Activated CD8-positive, alpha-beta memory T cell treated with anti-CD3 and anti-CD28 coated beads, Interleukin-2, amount 10 ng/mL, durations not matched to agents 7 days and 5 days (primary cell): ENCODE measurements at regions not wholly inside any gene's neighbourhood (a gene's known extent, or its start where the extent isn't known, plus 50 kb on each side); places are given as distances from the start of the nearest gene placed in this dataset.

Source experiments
- ATAC-seq: fragments of 150-1000 bp; cut with Tn5 transposase; one replicate; pipeline ENCODE4 v1.10.0; 2021; ENCODE audit warnings: moderate library complexity
- CTCF ChIA-PET: fragments of 350-600 bp; sonication (Branson Sonifier 250); formaldehyde crosslinking; loops from one replicate; lab custom pipeline; 2021; ENCODE audit warnings: antibody characterized with exemption; lab: Charles Lee
- DNase-seq: peaks from one replicate; pipeline ENCODE4 v3.0.0-alpha.2; 2020
- H3K27ac Mint-ChIP-seq: one replicate; pipeline ENCODE4 v1.8.0; 2021; ENCODE audit warnings: mild to moderate bottlenecking, mixed read lengths
- H3K27me3 Mint-ChIP-seq: one replicate; pipeline ENCODE4 v1.8.0; 2021; ENCODE audit warnings: mixed read lengths
- H3K36me3 Mint-ChIP-seq: one replicate; pipeline ENCODE4 v1.8.0; 2021; ENCODE audit warnings: mild to moderate bottlenecking, mixed read lengths
- H3K4me1 Mint-ChIP-seq: one replicate; pipeline ENCODE4 v1.8.0; 2021; ENCODE audit warnings: mixed read lengths
- H3K4me3 Mint-ChIP-seq: one replicate; pipeline ENCODE4 v1.8.0; 2021; ENCODE audit warnings: mild to moderate bottlenecking, moderate library complexity, mixed read lengths
- H3K9me3 Mint-ChIP-seq: one replicate; pipeline ENCODE4 v1.8.0; 2022; ENCODE audit warnings: low read depth, mixed read lengths

DNA sequence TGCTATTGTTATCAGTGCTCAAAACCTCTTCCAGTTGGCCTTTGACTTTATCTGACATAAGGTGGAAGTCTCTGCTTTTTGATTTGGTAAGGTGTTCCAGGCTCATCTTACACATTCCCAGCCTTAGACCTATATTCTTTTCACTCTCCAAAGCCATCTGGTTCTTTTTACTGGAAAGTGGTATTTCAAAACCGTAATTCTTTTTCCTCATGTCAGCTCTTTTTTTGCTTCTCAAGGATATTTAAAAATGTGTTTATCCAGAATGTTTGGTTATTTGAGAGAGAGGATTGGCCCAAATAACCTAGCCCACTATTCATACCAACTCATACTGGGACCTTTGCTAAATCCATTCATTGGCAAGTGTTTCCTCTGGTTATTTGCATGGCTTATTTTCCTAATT, 411.2 kb upstream of the PIK3C3 start:
- no peak for DNase-seq

DNA sequence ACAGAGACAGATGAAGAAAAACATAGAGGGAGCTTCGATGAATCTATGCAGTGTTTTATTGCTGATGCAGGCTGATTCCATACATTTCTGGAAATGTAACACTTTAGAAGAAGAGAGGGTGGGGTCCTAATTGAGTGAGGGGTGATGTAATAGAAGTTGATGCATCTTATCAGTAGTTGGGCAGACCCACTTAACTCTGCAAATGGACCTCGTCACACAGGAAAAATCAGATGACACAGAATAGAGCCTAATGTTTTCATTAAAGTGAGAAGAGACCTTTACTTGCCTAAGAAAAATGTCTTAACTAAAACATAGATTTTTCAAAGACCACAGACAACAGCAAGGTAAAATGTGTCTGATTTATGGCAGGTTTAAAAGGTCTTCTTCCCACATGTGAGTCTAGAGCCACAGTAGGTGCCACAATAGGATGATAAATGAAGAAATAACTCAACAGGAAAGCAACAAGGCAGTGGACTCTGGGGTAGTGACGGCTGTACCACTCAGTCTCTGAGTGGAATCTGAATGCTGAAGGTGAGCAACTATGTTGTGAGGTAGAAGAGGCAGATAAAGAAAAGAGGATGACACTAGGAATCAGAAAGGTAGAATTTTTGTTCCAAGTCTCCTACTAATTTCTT, 414.7 kb upstream of the PIK3C3 start:
- Mint-ChIP-seq H3K9me3 (no peaks in the 10 kb centered on the region), H3K4me3 (no peak overlapping the region), H3K27me3 (no peaks in the 10 kb centered on the region), H3K4me1 (no peaks in the 10 kb centered on the region), H3K36me3 (no peaks in the 10 kb centered on the region), H3K27ac (no peak overlapping the region)
- DNase-seq = no peak
- no peak for ATAC-seq
- CTCF ChIA-PET = no interaction called here

More for the DNA sequence above, 411.2 kb upstream of the PIK3C3 start:
- CTCF ChIA-PET = no interaction called here
- no peaks in the 10 kb centered on the region for H3K27me3 Mint-ChIP-seq
- H3K27ac Mint-ChIP-seq = no peak overlapping the region
- H3K4me1 Mint-ChIP-seq = no peaks in the 10 kb centered on the region
- no peaks in the 10 kb centered on the region for H3K9me3 Mint-ChIP-seq
- no peak for ATAC-seq
- H3K36me3 Mint-ChIP-seq = no peaks in the 10 kb centered on the region
- no peak overlapping the region for H3K4me3 Mint-ChIP-seq

DNA sequence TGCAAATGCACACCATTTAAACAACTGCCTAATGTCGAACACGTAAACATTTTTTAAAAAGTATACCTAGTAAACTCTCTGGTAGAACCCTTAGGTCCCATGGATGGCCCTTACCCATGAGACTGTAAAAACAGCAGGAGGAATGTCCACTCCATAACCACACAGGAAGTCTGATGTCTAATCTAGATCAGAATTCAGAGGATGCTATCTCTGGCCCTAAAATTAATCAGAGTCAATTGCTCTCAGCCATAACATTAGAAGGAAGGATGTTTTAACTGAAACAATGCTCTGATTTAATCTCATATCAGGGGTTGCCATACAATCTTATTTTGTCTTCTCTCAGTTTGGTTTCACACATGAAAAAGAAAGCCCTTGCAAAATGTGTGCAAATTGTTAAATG, 416.3 kb upstream of the PIK3C3 start:
- ATAC-seq = no peak
- no peak overlapping the region for H3K27ac Mint-ChIP-seq
- no peaks in the 10 kb centered on the region for H3K4me1 Mint-ChIP-seq
- no peaks in the 10 kb centered on the region for H3K27me3 Mint-ChIP-seq
- no peak for DNase-seq
- no peak overlapping the region for H3K4me3 Mint-ChIP-seq
- CTCF ChIA-PET = no interaction called here
- no peaks in the 10 kb centered on the region for H3K36me3 Mint-ChIP-seq
- H3K9me3 Mint-ChIP-seq = no peaks in the 10 kb centered on the region

DNA sequence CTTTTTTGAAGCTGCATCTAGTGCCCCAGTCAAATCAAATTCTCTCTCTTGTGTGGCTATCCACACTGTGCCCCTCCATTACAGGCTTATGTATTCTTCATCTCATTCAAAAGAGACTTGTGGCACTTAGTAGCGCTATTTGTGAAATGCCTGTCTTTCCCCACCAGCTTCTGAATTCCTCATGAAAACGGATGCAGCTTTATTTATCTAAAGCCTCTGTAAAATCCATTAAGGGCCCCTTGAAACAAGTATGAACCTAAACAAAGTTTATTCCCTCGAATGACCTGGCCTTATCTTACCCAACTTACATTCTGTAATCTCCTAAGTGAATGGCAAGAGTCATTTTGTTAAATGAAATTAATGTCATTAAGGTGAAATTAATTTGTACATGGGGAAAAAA, 417.4 kb upstream of the PIK3C3 start:
- CTCF ChIA-PET = no interaction called here
- Mint-ChIP-seq H3K9me3 (no peaks in the 10 kb centered on the region), H3K4me3 (no peak overlapping the region), H3K36me3 (no peaks in the 10 kb centered on the region), H3K27ac (no peak overlapping the region), H3K27me3 (no peaks in the 10 kb centered on the region), H3K4me1 (no peaks in the 10 kb centered on the region)
- ATAC-seq = no peak
- no peak for DNase-seq

DNA sequence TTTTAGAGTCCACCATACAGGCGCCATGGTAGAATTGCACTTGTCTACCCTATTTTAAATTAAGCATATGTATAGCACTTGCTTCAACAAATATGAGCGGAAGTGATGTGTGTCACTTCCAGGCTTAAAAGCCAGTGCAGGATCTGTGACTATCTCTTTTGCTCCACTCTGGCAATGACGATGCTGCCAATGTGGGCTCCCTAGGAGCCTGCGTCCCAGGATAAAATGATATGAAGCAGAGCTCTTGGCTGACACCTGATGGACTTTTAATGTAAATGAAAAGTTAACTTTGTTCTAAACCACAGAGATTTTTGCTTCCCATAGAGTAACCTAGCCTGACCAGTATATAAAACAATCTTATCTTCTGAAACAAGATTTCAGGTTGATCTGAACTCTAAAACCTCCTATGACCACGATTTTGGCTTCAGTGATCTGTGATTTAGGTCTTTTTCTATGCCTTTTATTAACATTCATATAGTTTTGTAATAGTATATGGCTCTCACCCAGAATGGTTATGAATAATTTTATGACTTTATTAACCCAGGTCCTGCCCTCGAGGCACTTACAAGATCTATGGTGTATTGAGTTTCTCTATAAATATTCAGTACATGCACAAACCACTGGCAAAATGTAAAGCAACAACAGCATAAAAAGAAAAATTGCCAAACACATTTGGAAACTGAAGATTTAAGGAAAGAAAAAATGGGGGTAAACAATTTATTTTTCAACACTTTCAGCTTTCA, 422.5 kb upstream of the PIK3C3 start:
- CTCF ChIA-PET = no interaction called here
- no peaks in the 10 kb centered on the region for H3K36me3 Mint-ChIP-seq
- no peaks in the 10 kb centered on the region for H3K27me3 Mint-ChIP-seq
- no peak overlapping the region for H3K4me3 Mint-ChIP-seq
- DNase-seq = no peak
- H3K27ac Mint-ChIP-seq = no peak overlapping the region
- ATAC-seq = no peak
- no peaks in the 10 kb centered on the region for H3K4me1 Mint-ChIP-seq
- H3K9me3 Mint-ChIP-seq = peaks cover 3% of the 10 kb centered on the region

DNA sequence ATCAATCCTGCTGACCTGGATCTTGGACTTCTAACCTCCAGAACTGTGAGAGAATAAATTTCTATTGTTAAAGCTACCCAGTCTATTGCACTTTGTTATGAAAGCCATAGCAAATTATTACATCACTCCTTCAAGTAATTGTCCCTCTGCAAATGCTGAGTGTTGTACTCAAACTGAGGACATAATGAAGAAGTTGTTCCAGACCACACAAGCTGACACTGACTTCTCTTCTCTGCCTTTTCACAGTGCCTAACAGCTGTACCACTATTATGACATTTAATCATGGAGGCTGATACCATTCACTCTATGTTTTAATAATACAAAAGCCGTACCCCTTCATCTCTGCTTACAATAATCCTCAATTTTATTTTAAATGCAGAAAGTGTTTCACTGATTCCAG, 424.1 kb upstream of the PIK3C3 start:
- Mint-ChIP-seq H3K9me3 (peaks cover 3% of the 10 kb centered on the region), H3K27ac (no peak overlapping the region), H3K4me1 (no peaks in the 10 kb centered on the region), H3K36me3 (no peaks in the 10 kb centered on the region), H3K27me3 (no peaks in the 10 kb centered on the region), H3K4me3 (no peak overlapping the region)
- CTCF ChIA-PET = no interaction called here
- no peak for ATAC-seq
- DNase-seq = no peak

DNA sequence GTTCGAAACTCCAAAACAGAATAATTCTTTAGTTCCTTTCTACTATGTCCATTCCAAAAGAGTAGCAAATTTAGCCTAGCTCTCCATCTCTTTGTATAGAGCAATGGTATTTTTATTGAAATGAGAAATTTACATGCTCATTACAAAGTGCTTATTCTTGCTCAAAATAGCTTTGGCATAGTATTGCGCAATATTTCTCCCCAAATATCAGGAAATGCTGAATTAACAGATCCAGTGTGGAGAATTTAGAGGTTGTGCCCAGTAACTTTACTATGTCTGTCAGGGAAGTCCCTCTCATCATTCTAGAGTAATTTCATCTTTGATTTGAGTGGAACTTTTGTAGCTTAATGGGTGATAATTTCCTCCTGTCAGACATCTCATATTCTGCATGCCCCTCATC, 425.9 kb upstream of the PIK3C3 start:
- Mint-ChIP-seq H3K27me3 (no peaks in the 10 kb centered on the region), H3K36me3 (no peaks in the 10 kb centered on the region), H3K4me3 (no peak overlapping the region), H3K4me1 (no peaks in the 10 kb centered on the region), H3K9me3 (peaks cover 3% of the 10 kb centered on the region), H3K27ac (no peak overlapping the region)
- CTCF ChIA-PET = no interaction called here
- ATAC-seq (no peak), DNase-seq (no peak)

DNA sequence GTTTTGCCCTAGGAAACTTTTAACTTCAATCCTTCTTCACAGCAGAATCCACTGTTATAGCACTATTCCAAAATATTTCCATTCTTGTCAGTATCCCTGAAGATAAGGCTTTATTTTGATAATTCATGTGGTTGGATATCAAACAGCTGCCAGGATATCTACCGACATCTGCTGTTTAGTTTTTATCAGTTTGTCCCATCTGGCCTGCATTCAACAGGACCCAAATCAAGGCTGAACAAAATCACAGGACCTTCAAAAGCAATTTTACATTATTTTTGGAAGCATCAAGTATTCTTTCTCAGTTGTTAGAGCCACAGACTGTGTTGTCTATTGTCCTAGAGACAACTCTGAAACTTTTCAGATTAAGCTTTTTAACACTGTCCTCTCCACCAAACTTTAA, 429.0 kb upstream of the PIK3C3 start:
- ATAC-seq (no peak), DNase-seq (no peak)
- CTCF ChIA-PET = no interaction called here
- Mint-ChIP-seq H3K27me3 (no peaks in the 10 kb centered on the region), H3K9me3 (peaks cover 3% of the 10 kb centered on the region), H3K27ac (no peak overlapping the region), H3K4me3 (no peak overlapping the region), H3K4me1 (no peaks in the 10 kb centered on the region), H3K36me3 (no peaks in the 10 kb centered on the region)

DNA sequence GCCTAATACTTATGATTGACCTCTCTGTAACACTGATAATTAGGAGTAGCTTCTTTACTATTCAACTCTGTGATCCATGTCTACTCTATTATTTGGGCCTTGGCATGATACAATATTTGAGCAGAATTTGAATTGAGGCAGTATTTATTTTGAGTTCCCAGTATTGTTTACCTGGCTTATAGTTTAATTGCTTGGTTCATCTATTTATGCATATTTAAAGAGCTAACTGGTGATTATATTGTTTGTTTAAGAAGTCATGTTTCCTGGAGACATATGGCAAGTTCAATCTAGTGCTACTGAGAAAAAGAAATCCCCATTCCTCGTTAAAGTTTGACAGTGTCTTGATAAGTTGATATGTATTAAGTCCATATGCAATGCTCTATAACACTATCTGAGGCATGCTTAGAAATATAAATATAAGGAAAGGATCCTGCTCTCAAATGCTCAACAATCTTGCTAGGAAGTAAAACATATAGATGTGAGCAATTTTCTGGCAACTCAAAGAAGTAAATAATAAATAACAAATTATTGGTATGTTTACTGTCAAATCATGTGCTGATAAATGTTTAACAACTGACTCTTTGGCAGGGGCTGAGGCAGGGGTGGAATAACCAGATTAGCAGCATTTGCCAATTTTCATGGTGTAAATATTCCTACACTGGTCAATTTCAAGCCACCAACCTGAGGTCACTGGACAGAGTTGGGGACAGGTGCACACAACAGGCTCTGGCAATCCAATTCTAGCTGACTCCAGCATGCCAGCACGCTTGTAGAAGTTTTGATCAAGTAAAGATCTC, 430.2 kb upstream of the PIK3C3 start:
- Mint-ChIP-seq H3K9me3 (peaks cover 3% of the 10 kb centered on the region), H3K27me3 (no peaks in the 10 kb centered on the region), H3K27ac (no peak overlapping the region), H3K4me1 (no peaks in the 10 kb centered on the region), H3K4me3 (no peak overlapping the region), H3K36me3 (no peaks in the 10 kb centered on the region)
- DNase-seq (no peak), ATAC-seq (no peak)
- CTCF ChIA-PET = no interaction called here

DNA sequence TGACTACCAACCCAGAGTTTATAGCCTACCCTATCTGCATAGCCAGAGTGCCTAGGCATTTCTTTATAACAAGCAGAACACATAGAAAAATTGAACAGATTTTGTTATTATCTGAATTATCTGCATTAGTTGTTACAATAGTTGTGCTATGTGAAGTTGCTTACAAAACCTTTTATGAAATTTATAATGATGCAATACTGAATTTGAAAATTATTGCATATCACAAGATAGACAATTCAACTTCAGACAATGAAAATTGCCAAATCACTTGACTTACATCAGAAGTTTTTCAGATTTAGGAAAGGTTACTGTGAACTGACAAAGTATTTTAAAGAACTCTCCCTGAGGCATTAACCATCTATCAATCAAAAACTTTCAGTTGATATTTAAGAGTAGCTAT, 437.9 kb upstream of the PIK3C3 start:
- H3K9me3 Mint-ChIP-seq = peaks cover 3% of the 10 kb centered on the region
- H3K27ac Mint-ChIP-seq = no peak overlapping the region
- ATAC-seq = no peak
- H3K27me3 Mint-ChIP-seq = no peaks in the 10 kb centered on the region
- DNase-seq = no peak
- no peak overlapping the region for H3K4me3 Mint-ChIP-seq
- H3K36me3 Mint-ChIP-seq = no peaks in the 10 kb centered on the region
- no peaks in the 10 kb centered on the region for H3K4me1 Mint-ChIP-seq
- CTCF ChIA-PET = no interaction called here

DNA sequence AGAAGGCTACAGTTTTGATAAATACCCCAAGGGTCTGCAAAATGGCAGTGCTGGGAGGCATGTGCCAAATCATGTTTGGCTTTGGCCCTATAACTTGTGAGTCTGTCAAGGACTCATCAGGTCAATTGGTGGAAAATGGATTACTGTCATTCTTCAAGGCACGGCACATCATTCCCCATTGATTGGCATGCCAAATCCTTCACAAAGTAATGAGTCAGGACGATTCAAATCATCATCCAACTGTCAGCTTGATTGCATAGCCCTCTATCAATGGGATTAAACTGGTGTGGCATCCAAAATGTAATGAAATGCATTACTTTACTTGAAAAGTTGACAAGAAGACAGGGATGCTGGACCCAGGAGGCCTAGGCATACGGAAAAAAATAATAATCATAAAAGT, 441.6 kb upstream of the PIK3C3 start:
- H3K36me3 Mint-ChIP-seq = no peaks in the 10 kb centered on the region

DNA sequence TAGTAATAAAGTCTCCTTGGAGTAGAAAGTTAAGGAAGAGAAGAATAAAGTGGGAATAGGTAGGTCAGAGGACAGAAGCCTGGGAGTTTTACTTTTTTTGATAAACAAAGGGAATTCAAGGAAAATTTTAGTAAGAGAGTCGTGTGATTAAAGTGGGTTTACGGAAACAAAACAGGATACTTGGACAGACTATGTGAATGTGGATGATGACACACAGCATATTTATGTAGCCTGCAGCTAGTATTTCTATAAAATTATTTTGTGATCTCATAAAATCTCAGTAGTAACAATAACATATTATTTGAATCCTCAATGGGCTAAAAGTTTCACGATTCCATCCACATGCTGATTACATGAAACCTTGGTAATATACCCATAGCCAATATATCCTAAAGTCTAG, 450.7 kb upstream of the PIK3C3 start:
- no peak overlapping the region for H3K27ac Mint-ChIP-seq
- ATAC-seq (no peak), DNase-seq (no peak)
- no peaks in the 10 kb centered on the region for H3K4me1 Mint-ChIP-seq
- CTCF ChIA-PET = no interaction called here
- no peak overlapping the region for H3K4me3 Mint-ChIP-seq
- no peaks in the 10 kb centered on the region for H3K36me3 Mint-ChIP-seq
- no peaks in the 10 kb centered on the region for H3K27me3 Mint-ChIP-seq
- peaks cover 5% of the 10 kb centered on the region for H3K9me3 Mint-ChIP-seq

More for the DNA sequence above, 441.6 kb upstream of the PIK3C3 start:
- Mint-ChIP-seq H3K27me3 (no peaks in the 10 kb centered on the region), H3K4me3 (no peak overlapping the region), H3K4me1 (no peaks in the 10 kb centered on the region), H3K27ac (no peak overlapping the region), H3K9me3 (peaks cover 2% of the 10 kb centered on the region)
- ATAC-seq (no peak), DNase-seq (no peak)
- CTCF ChIA-PET = interaction anchor here (0.5 kb wide), 1 partner anchor 341 kb away, joined by 3 read pairs; no protein-coding TSS in a partner anchor

DNA sequence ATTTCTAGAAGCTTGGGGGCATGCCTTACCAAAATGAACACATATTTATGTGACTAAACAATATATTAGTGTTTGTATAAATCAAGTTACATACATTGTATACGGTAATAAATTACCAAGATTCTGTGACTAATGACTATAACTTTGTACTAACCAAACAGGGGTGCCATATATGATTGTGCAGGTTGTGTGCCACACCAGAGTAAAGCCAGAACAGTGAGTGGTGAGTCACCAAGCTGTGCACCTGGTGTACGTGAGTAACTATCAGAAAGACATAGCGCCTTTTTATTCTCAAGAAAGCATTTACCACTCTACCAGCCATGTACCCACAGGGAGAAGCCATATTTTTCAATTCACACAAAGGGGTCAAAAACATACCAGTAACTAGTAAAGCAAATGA, 453.2 kb upstream of the PIK3C3 start:
- Mint-ChIP-seq H3K4me3 (no peak overlapping the region), H3K36me3 (no peaks in the 10 kb centered on the region), H3K27ac (no peak overlapping the region), H3K4me1 (no peaks in the 10 kb centered on the region), H3K9me3 (no peaks in the 10 kb centered on the region), H3K27me3 (no peaks in the 10 kb centered on the region)
- no peak for ATAC-seq
- CTCF ChIA-PET = no interaction called here
- DNase-seq = no peak

DNA sequence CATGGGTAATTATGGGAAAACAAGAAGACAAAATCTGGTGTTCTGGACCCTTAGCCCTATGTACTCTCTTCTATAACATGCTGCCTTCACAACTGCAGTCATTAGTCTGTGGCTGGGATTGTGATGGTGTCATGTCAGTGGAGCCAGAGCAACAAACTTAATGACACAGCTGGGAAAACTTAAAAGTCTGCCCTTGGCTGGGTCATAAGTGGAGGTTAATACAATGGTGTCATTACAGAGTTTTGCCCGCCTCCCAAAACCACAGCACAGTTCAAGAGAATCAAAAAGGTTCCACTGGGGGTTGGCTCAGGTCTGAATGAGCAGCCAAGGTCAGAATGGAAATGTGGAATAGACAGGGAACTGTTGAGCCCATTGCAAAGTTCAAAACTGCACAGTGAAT, 455.7 kb upstream of the PIK3C3 start:
- Mint-ChIP-seq H3K4me3 (no peak overlapping the region), H3K9me3 (no peaks in the 10 kb centered on the region), H3K4me1 (no peaks in the 10 kb centered on the region), H3K27ac (no peak overlapping the region), H3K36me3 (no peaks in the 10 kb centered on the region), H3K27me3 (no peaks in the 10 kb centered on the region)
- CTCF ChIA-PET = no interaction called here
- no peak for DNase-seq
- ATAC-seq = no peak
